GM18499 (cell line): ENCODE measurements at regions not wholly inside any gene's neighbourhood (a gene's known extent, or its start where the extent isn't known, plus 50 kb on each side); places are given as distances from the start of the nearest gene placed in this dataset.
A peak's percentile ranks its signal among the peaks of the same experiment; 100 is the strongest.

Experiments used
- ATAC-seq: cut with Tn5 transposase; IDR thresholded peaks from one replicate; pipeline ENCODE4 v1.9.1; 2021; ENCODE audit warnings: moderate number of reproducible peaks; ENCODE audit not compliant: insufficient read depth, unreplicated experiment

- ATAC-seq = no peak
Observed at GRCh38 chr2:145652571-145653545, 1132.9 kb upstream of the ZEB2 start.

- no peak for ATAC-seq
Observed at GRCh38 chr2:145652036-145652435, 1132.1 kb upstream of the ZEB2 start.

- no peak for ATAC-seq
Observed at GRCh38 chr2:145650226-145650625, 1130.3 kb upstream of the ZEB2 start.

GRCh38 chr2:145649061-145649460, 1129.1 kb upstream of the ZEB2 start:
- ATAC-seq = no peak

GRCh38 chr2:145644820-145645302, 1124.9 kb upstream of the ZEB2 start:
- ATAC-seq = peak; percentile 97

- peak; percentile 50 for ATAC-seq
Observed at GRCh38 chr2:145638675-145639074, 1118.8 kb upstream of the ZEB2 start.

GRCh38 chr2:145635706-145636427, 1115.9 kb upstream of the ZEB2 start:
- no peak for ATAC-seq

- no peak for ATAC-seq
Observed at GRCh38 chr2:145631561-145631960, 1111.6 kb upstream of the ZEB2 start.

GRCh38 chr2:145626301-145626700, 1106.4 kb upstream of the ZEB2 start:
- ATAC-seq = no peak

GRCh38 chr2:145625111-145625510, 1105.2 kb upstream of the ZEB2 start:
- no peak for ATAC-seq

GRCh38 chr2:145623136-145623535, 1103.2 kb upstream of the ZEB2 start:
- no peak for ATAC-seq

- no peak for ATAC-seq
Observed at GRCh38 chr2:145622285-145622684, 1102.4 kb upstream of the ZEB2 start.

GRCh38 chr2:145617906-145618305, 1098.0 kb upstream of the ZEB2 start:
- no peak for ATAC-seq

- no peak for ATAC-seq
Observed at GRCh38 chr2:145617420-145617819, 1097.5 kb upstream of the ZEB2 start.

GRCh38 chr2:145615626-145616025, 1095.7 kb upstream of the ZEB2 start:
- no peak for ATAC-seq

GRCh38 chr2:145609951-145610350, 1090.0 kb upstream of the ZEB2 start:
- no peak for ATAC-seq

- no peak for ATAC-seq
Observed at GRCh38 chr2:145601361-145601925, 1081.5 kb upstream of the ZEB2 start.

- ATAC-seq = no peak
Observed at GRCh38 chr2:145600811-145601210, 1080.9 kb upstream of the ZEB2 start.

- no peak for ATAC-seq
Observed at GRCh38 chr2:145599756-145600155, 1079.8 kb upstream of the ZEB2 start.

- ATAC-seq = no peak
Observed at GRCh38 chr2:145598434-145598833, 1078.5 kb upstream of the ZEB2 start.

GRCh38 chr2:145597809-145598208, 1077.9 kb upstream of the ZEB2 start:
- ATAC-seq = no peak
